ENCODE measurements at regions not wholly inside any gene's neighbourhood (a gene's known extent, or its start where the extent isn't known, plus 50 kb on each side); places are given as distances from the start of the nearest gene placed in this dataset.

DNA sequence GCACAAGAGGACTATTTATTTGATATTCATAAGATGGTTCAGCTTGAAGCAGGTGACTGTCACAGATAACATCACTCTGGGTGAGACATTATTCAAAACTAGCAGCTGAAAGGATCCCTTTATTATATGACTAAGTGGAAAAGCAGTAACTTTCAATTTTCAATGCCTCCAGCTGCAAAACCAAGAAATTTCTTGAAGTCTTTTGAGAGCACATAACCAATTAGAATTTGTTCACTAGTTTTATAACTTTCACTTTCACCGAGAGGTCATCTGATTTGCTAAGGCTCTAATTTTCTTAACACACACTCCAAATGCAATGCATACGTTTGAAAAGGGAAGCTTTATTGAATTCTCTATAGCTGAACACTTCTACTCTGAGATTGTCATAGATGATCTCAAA lies 88.6 kb upstream of the KLF14 start:
- H3K27ac ChIP-seq (ENCODE audit: low read depth, low read length), result no peak overlapping the region
- no peaks in the 10 kb centered on the region for H3K36me3 ChIP-seq (ENCODE audit: control insufficient read depth, insufficient read depth, low read length)
- H3K4me1 ChIP-seq (ENCODE audit: control insufficient read depth, insufficient read depth, low read length), result no peaks in the 10 kb centered on the region
- peaks cover 10% of the 10 kb centered on the region; the same call in 1 of the 2 replicates for H3K9me3 ChIP-seq (ENCODE audit: control insufficient read depth, insufficient read depth, low read length)
- no peak overlapping the region for H3K4me3 ChIP-seq (ENCODE audit: low read depth, low read length)
- H3K9ac ChIP-seq (ENCODE audit: low read depth, low read length), result no peak overlapping the region
- no peaks in the 10 kb centered on the region for H3K27me3 ChIP-seq (ENCODE audit: control insufficient read depth, insufficient read depth, low read length)

DNA sequence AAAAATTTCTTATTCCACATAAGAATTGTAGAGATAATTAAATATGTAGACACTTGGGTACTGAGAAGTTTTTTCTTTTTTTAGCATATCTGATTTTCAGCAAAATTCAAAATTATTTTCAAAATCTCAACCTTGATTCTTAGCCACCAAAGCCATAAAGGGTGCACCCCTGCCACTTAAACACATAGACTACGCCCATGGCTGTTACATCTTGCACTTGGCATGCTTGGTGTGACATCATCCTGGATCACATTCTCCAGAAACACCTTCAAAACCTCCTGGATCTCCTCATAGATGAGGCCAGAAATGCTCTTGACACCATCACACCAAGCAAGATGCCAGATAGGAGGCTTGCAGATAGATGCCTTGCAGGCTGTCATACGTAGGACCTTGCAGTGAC lies 89.1 kb upstream of the KLF14 start:
- H3K9ac ChIP-seq (ENCODE audit: low read depth, low read length), result no peak overlapping the region

DNA sequence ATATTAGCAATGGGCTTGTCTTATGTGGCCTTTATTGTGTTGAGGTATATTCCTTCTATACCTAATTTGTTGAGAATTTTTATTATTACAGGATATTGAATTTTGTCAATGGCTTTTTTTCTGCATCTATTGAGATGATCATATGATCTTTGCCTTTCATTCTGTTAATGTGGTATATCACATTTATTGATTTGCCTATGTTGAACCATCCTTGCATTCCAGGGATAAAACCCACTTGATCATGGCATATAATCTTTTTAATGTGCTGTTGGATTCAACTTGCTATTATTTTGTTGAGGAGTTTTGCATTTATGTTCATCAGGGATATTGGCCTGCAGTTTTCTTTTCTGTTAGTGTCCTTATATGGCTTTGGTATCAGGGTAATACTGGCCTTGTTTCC lies 91.8 kb upstream of the KLF14 start:
- Histone ChIP-seq H3K9ac (ENCODE audit: low read depth, low read length) (no peak overlapping the region), H3K36me3 (ENCODE audit: control insufficient read depth, insufficient read depth, low read length) (no peaks in the 10 kb centered on the region), H3K4me1 (ENCODE audit: control insufficient read depth, insufficient read depth, low read length) (no peaks in the 10 kb centered on the region), H3K4me3 (ENCODE audit: low read depth, low read length) (no peak overlapping the region), H3K9me3 (ENCODE audit: control insufficient read depth, insufficient read depth, low read length) (peaks cover 10% of the 10 kb centered on the region; the same call in 1 of the 2 replicates), H3K27me3 (ENCODE audit: control insufficient read depth, insufficient read depth, low read length) (no peaks in the 10 kb centered on the region), H3K27ac (ENCODE audit: low read depth, low read length) (no peak overlapping the region)

More for the DNA sequence above, 89.1 kb upstream of the KLF14 start:
- Histone ChIP-seq H3K27me3 (ENCODE audit: control insufficient read depth, insufficient read depth, low read length) (no peaks in the 10 kb centered on the region), H3K27ac (ENCODE audit: low read depth, low read length) (no peak overlapping the region), H3K4me1 (ENCODE audit: control insufficient read depth, insufficient read depth, low read length) (no peaks in the 10 kb centered on the region), H3K4me3 (ENCODE audit: low read depth, low read length) (no peak overlapping the region), H3K36me3 (ENCODE audit: control insufficient read depth, insufficient read depth, low read length) (no peaks in the 10 kb centered on the region), H3K9me3 (ENCODE audit: control insufficient read depth, insufficient read depth, low read length) (peaks cover 10% of the 10 kb centered on the region; the same call in 1 of the 2 replicates)

DNA sequence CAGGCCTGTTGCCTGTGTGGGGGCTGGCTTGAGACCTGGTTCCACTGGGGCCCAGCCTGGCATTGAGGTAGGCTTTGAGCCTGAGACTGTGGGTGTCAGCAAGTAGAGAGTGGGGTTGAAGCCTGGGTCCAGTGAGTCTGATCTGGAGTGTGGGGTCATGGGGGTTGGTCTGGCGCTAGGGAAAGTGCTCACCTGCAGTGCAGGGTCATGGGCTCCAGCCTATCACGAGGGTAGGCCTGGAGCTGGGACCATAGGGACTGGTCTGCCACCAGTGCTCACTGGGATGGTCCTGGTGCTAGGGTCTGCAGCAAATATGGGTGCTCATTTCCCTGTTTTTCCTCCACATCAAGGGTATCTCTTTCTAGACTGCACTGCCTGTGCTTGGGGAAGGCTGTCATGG lies 95.4 kb upstream of the KLF14 start:
- H3K4me3 ChIP-seq (ENCODE audit: low read depth, low read length), result no peak overlapping the region
- no peaks in the 10 kb centered on the region for H3K27me3 ChIP-seq (ENCODE audit: control insufficient read depth, insufficient read depth, low read length)
- no peak overlapping the region for H3K27ac ChIP-seq (ENCODE audit: low read depth, low read length)
- no peak overlapping the region for H3K9ac ChIP-seq (ENCODE audit: low read depth, low read length)
- peaks cover 10% of the 10 kb centered on the region; the same call in 1 of the 2 replicates for H3K9me3 ChIP-seq (ENCODE audit: control insufficient read depth, insufficient read depth, low read length)
- H3K36me3 ChIP-seq (ENCODE audit: control insufficient read depth, insufficient read depth, low read length), result no peaks in the 10 kb centered on the region
- no peaks in the 10 kb centered on the region for H3K4me1 ChIP-seq (ENCODE audit: control insufficient read depth, insufficient read depth, low read length)

DNA sequence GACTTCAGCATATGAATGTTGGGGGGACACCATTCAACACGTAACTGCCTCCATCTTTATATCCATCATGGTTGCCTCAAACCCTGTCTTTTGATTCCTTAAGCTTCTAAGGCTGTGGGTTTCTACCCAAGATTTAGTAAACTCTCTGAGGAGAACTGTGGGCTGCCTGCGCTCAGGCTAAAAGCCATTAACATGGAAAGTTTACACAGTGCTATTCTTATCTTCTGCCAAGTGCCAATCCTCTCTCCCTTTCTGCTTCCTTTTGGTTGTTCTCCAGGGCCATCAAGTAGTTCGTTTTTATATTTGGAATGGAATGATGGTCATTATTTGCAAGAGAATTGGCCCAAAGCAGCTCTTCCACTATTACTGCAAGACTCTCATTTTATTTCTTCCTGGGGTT lies 97.3 kb upstream of the KLF14 start:
- no peaks in the 10 kb centered on the region for H3K36me3 ChIP-seq (ENCODE audit: control insufficient read depth, insufficient read depth, low read length)
- no peak overlapping the region for H3K27ac ChIP-seq (ENCODE audit: low read depth, low read length)
- no peak overlapping the region for H3K4me3 ChIP-seq (ENCODE audit: low read depth, low read length)
- no peak overlapping the region for H3K9ac ChIP-seq (ENCODE audit: low read depth, low read length)
- no peaks in the 10 kb centered on the region for H3K4me1 ChIP-seq (ENCODE audit: control insufficient read depth, insufficient read depth, low read length)
- H3K9me3 ChIP-seq (ENCODE audit: control insufficient read depth, insufficient read depth, low read length), result 0 out of 2 replicates have a peak, but pooled peaks cover 3% of the 10 kb centered on the region
- H3K27me3 ChIP-seq (ENCODE audit: control insufficient read depth, insufficient read depth, low read length), result no peaks in the 10 kb centered on the region

DNA sequence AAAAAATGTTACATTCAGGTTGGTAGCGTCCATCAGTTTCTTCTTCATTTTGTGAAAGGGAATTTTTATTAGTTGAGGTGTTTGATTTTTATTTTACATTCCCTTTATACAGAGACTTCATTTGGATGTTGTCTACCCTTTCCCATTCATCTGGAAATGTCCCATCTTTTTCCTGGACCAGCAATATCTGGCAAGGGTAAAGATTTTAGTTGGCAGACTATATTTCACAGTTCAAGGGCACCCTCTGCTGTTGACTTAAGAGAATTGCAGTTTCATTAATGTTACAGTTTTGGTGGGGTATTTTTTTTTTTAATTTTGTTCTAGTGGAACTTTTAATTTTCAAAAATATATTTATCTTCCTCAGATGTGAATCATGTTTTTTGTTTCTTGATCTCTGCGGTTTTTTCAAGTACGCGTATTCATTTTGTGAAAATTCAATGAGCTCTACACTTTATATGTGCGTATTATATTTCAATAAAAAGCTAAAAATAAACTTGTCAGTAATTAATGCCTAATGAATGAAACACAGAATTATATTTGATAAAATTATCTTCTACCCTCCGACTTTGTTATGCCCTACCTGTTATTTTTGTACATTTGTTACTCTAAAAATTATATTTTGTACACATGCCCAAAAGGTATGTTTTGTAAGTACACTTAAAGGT lies 97.9 kb upstream of the KLF14 start:
- Histone ChIP-seq H3K9ac (ENCODE audit: low read depth, low read length) (no peak overlapping the region), H3K4me1 (ENCODE audit: control insufficient read depth, insufficient read depth, low read length) (no peaks in the 10 kb centered on the region), H3K27ac (ENCODE audit: low read depth, low read length) (no peak overlapping the region), H3K9me3 (ENCODE audit: control insufficient read depth, insufficient read depth, low read length) (no peaks in the 10 kb centered on the region), H3K36me3 (ENCODE audit: control insufficient read depth, insufficient read depth, low read length) (no peaks in the 10 kb centered on the region), H3K4me3 (ENCODE audit: low read depth, low read length) (no peak overlapping the region), H3K27me3 (ENCODE audit: control insufficient read depth, insufficient read depth, low read length) (no peaks in the 10 kb centered on the region)

DNA sequence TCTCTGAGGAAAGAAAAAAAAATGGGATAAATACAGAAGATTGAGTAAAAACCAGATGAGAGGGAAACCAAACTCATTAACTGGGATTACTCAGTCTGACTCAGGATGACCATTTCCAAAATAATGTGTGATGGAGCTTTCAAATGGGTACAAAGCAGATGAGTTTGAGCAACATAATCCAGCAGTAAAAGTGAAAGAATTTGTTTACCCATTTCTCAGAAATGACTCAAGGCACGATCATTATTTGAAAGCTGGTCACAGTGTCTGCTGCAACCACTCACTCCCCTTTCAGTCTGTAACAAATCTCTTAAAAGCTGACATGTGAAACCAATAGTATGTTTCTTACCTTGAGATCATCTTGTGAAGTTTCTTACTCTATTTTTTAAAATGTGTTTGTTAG lies 104.7 kb upstream of the KLF14 start:
- Histone ChIP-seq H3K27ac (ENCODE audit: low read depth, low read length) (no peak overlapping the region), H3K4me3 (ENCODE audit: low read depth, low read length) (no peak overlapping the region), H3K9ac (ENCODE audit: low read depth, low read length) (no peak overlapping the region)

DNA sequence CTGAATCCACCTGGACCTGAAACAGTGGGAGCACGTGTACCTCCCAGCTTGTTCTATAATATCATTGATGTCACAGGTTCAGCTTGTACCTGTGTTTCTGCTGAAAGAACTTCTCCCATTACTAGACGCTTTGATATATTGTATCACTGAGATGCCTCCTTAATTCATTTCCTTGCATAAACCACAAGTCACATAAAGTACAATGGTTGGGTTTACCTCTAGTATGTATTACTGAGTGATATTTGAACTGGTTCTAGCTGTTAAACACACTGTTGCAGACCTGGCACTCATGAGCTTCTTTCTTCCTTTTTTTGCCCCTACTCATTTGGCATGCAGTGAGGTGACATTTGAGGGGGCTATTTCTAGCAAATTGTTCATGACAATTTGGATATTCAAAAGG lies 106.6 kb upstream of the KLF14 start:
- Histone ChIP-seq H3K9ac (ENCODE audit: low read depth, low read length) (no peak overlapping the region), H3K36me3 (ENCODE audit: control insufficient read depth, insufficient read depth, low read length) (no peaks in the 10 kb centered on the region), H3K27ac (ENCODE audit: low read depth, low read length) (no peak overlapping the region), H3K9me3 (ENCODE audit: control insufficient read depth, insufficient read depth, low read length) (no peaks in the 10 kb centered on the region), H3K4me1 (ENCODE audit: control insufficient read depth, insufficient read depth, low read length) (no peaks in the 10 kb centered on the region), H3K4me3 (ENCODE audit: low read depth, low read length) (no peak overlapping the region), H3K27me3 (ENCODE audit: control insufficient read depth, insufficient read depth, low read length) (no peaks in the 10 kb centered on the region)

More for the DNA sequence above, 104.7 kb upstream of the KLF14 start:
- no peaks in the 10 kb centered on the region for H3K36me3 ChIP-seq (ENCODE audit: control insufficient read depth, insufficient read depth, low read length)
- H3K4me1 ChIP-seq (ENCODE audit: control insufficient read depth, insufficient read depth, low read length), result no peaks in the 10 kb centered on the region
- H3K27me3 ChIP-seq (ENCODE audit: control insufficient read depth, insufficient read depth, low read length), result no peaks in the 10 kb centered on the region
- no peaks in the 10 kb centered on the region for H3K9me3 ChIP-seq (ENCODE audit: control insufficient read depth, insufficient read depth, low read length)

DNA sequence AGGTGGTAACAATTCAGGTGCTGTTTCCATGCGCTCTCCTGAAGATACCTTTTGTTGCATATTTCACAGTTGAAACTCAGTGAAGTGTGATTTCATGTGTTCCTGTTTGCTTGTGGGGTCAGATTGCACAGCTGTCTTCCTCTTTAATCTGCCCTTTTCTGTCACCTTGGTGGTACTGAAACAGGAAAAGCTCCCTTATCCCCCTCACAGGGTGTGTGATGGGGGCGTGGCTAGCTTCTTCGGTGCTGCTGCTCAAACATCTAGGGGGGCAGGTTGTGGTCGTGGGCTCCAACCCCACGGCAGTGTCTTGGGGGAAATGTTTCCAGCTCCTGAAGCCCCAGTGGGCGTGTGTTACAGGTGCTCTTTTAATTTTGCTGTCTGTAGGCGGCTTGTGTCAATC lies 107.4 kb upstream of the KLF14 start:
- no peak overlapping the region for H3K4me3 ChIP-seq (ENCODE audit: low read depth, low read length)
- H3K27me3 ChIP-seq (ENCODE audit: control insufficient read depth, insufficient read depth, low read length), result no peaks in the 10 kb centered on the region
- H3K9me3 ChIP-seq (ENCODE audit: control insufficient read depth, insufficient read depth, low read length), result no peaks in the 10 kb centered on the region
- no peaks in the 10 kb centered on the region for H3K4me1 ChIP-seq (ENCODE audit: control insufficient read depth, insufficient read depth, low read length)
- no peak overlapping the region for H3K27ac ChIP-seq (ENCODE audit: low read depth, low read length)
- no peak overlapping the region for H3K9ac ChIP-seq (ENCODE audit: low read depth, low read length)
- no peaks in the 10 kb centered on the region for H3K36me3 ChIP-seq (ENCODE audit: control insufficient read depth, insufficient read depth, low read length)

DNA sequence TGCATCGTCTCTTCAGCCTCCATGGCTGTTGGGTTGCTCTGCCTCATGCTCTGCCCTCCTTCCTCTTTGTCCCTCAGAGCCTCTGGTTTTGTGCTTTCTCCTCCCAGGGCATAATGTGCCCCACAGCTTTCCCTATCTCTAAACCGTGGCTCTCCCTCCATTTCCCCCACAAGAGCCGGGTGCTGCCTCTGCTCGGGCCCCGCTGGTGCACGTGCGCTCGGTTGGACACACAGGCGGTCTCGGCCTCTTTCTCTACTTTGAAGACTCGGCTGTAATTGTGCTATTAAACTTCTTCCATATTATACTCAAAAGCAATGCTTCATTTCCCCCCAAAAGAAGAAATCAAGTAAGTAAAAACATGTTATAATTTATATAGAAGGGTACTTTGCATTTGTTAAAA lies 109.7 kb upstream of the KLF14 start:
- H3K4me3 ChIP-seq (ENCODE audit: low read depth, low read length), result no peak overlapping the region
- H3K9ac ChIP-seq (ENCODE audit: low read depth, low read length), result no peak overlapping the region
- no peaks in the 10 kb centered on the region for H3K4me1 ChIP-seq (ENCODE audit: control insufficient read depth, insufficient read depth, low read length)
- no peaks in the 10 kb centered on the region for H3K9me3 ChIP-seq (ENCODE audit: control insufficient read depth, insufficient read depth, low read length)
- no peaks in the 10 kb centered on the region for H3K27me3 ChIP-seq (ENCODE audit: control insufficient read depth, insufficient read depth, low read length)
- no peak overlapping the region for H3K27ac ChIP-seq (ENCODE audit: low read depth, low read length)
- no peaks in the 10 kb centered on the region for H3K36me3 ChIP-seq (ENCODE audit: control insufficient read depth, insufficient read depth, low read length)

DNA sequence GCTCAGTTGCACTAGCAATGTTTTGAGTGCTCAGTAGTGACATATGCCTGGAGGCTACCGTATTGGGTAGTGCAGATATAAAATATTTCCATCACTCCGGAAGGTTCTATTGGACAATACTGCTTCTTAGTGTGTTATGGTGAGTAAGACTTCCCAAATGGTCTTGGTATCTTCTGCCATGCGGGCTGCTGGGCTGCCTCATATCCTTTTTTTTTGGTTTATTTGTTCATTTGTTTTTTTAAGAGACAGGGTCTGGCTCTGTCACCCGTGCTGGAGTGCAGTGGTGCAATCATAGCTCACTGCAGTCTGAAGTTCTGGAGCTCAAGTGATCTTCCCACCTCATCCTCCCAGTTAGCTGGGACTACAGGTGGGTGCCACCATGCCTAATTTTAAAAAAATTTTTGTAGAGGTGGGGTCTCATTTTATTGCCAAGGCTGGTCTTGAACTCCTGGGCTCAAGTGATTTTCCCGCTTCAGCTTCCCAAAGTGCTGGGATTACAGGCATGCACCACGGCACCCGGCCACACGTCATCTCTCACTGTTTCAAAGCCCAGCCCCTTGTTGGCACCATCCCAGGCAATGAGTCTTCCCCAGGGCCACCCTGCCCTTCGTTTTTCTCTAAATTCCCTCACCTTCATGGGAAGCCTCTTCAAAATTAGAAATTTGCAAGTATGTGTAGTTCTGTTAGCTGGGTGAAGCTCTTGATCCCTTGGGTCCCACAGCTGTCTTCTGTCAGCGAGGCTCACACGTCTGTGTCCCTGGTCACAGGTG lies 111.0 kb upstream of the KLF14 start:
- Histone ChIP-seq H3K27ac (ENCODE audit: low read depth, low read length) (no peak overlapping the region), H3K4me3 (ENCODE audit: low read depth, low read length) (no peak overlapping the region), H3K4me1 (ENCODE audit: control insufficient read depth, insufficient read depth, low read length) (no peaks in the 10 kb centered on the region)

More for the DNA sequence above, 111.0 kb upstream of the KLF14 start:
- H3K9ac ChIP-seq (ENCODE audit: low read depth, low read length), result no peak overlapping the region
- no peaks in the 10 kb centered on the region for H3K27me3 ChIP-seq (ENCODE audit: control insufficient read depth, insufficient read depth, low read length)
- H3K36me3 ChIP-seq (ENCODE audit: control insufficient read depth, insufficient read depth, low read length), result no peaks in the 10 kb centered on the region
- no peaks in the 10 kb centered on the region for H3K9me3 ChIP-seq (ENCODE audit: control insufficient read depth, insufficient read depth, low read length)
